GM21423 (cell line): ENCODE measurements at regions not wholly inside any gene's neighbourhood (a gene's known extent, or its start where the extent isn't known, plus 50 kb on each side); places are given as distances from the start of the nearest gene placed in this dataset.
"Not testable (repeated sequence)": the region's sequence is repeated elsewhere in the genome, so short reads cannot be mapped to it uniquely, and the experiment has no call there.

ENCODE experiments used
- ATAC-seq: cut with Tn5 transposase; IDR thresholded peaks from one replicate; pipeline ENCODE4 v1.9.1; 2021; ENCODE audit warnings: mild to moderate bottlenecking, moderate library complexity; ENCODE audit not compliant: unreplicated experiment

- no peak for ATAC-seq
Measured at GRCh38 chr13:85610024-85610423, 189.2 kb downstream of the SLITRK6 start.

DNA sequence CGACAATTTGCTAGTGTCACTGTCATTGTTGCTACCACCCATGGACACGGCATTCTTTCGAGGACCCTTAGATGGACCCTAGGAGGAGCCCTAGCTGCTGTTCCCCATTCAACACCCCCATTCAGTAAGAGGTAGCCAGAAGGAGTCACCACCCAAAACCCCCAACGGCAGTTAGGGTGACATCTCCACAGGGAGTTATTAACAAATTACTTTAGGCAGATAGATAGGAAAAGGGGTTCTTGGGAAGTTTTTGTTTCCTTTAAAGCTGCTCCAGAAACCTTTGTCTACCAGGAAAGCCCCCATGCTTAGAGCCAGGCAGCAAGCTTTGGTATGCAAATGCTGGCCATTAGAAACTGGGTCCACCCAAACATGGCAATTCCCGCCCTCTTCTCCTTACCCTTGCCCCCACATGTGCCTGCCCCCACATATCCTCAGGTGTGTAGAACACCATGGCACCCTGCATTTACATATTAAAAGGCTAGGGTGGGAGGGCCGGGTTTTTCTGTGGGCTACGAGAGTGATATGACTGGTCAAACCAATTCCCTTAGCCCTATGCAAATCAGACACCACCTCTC is 190.9 kb downstream of the SLITRK6 start:
- no peak for ATAC-seq

DNA sequence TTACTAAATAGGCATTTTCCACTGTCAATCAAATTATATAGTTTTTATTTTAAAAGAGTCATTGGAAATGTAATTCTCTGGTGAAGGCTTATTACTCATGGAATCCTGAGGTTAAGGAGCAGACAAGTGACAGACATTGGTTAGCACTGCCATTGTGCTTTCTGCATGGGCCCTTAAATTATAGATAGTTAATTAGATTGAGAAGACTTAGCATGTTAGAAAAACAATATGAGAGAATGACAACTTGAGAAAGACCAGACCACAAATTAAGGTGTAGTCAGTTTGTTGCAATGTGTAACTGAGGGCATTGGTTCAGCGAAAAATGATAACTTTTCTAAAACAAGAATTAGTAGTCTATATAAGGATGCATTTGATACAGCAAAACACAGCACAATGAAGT is 195.5 kb downstream of the SLITRK6 start:
- no peak for ATAC-seq

DNA sequence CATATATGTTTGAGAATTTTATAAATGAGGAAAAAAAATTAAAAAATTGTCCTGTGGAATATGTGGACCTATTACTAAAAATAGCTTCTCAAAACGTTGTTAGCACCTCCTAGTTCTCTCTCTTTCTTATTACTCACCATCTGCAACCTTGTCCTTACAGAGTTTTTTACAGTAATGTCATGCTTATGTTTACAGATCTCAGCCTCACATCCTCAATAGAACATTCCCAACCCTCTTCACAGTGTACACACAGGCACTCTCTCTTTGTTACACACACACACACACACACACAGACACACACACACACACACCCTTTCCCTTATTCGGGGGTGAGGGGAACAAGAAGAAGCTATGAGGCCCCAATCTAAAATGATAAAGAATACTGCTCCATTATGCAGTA is 197.7 kb downstream of the SLITRK6 start:
- ATAC-seq = no peak

- no peak for ATAC-seq
Measured at GRCh38 chr13:85597790-85598500, 201.3 kb downstream of the SLITRK6 start.

- ATAC-seq = no peak
Measured at GRCh38 chr13:85592211-85592610, 207.0 kb downstream of the SLITRK6 start.

DNA sequence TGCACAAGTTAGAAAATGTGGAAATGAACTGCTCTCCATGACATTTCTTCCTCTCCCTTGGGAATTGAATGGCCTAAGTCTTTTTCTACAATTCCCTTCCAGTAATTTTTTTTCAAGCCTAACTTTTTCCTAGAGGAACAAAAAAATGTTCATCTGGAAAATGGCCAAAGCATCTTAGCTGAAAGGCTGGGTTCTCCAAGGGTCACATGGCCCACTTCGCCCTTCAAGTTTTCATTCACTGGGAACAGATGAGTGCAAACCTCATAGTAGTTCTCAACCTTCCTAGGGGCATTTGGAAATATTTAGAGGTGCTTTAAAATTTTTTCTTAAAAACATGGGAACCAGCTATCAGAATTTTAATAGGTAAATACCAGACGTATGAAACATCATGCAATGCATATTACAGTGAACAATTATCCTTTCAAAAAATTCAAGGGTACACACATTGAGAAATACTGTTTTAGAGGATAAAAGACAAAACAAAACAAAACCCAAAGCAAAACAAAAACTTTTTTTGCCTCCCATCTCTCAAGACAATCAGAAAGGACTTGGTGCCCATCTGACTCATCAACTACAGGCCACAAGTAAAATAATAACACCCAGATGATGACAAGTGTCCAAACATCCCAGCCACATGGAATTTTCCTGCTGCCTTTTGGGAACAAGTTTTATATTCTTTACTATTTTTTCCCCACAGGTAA is 208.8 kb downstream of the SLITRK6 start:
- no peak for ATAC-seq

- no peak for ATAC-seq
Measured at GRCh38 chr13:85589021-85589420, 210.2 kb downstream of the SLITRK6 start.

- ATAC-seq = no peak
Measured at GRCh38 chr13:85588359-85588758, 210.9 kb downstream of the SLITRK6 start.

DNA sequence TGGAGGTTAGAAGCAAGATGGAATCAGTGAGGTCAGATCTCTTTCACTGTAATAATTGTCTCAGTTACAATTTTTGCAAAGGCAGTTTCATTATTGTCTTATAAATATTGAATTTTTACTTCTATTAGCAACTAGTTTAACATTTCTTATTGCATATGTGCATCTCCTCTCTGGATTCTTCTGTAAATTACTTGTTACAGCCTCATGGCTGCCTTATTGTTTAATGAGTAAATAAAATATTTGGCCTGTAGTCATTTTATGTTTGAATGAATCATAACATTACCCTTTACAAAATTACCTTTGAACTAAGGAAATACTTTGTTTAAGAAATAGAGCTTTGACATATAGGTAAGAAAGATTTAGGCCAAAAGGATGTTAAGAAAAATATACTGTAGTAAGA is 212.4 kb downstream of the SLITRK6 start:
- no peak for ATAC-seq

DNA sequence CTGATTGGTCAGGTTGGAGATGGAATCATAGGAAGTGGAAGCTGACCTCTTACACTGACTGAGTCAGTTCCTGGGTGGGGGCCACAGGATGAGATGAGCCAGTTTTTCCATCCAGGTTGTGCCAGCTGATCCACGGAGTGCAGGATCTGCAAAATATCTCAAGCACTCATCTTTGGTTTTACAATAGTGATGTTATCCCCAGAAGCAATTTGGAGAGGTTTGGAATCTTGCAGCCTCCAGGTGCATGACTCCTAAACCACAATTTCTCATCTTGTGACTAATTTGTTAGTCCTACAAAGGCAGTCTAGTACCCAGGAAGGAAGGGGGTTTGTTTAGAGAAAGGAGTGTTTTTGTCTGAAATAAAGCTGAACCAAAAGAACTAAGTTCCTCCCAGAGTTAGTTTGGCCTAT is 212.8 kb downstream of the SLITRK6 start:
- ATAC-seq = no peak

DNA sequence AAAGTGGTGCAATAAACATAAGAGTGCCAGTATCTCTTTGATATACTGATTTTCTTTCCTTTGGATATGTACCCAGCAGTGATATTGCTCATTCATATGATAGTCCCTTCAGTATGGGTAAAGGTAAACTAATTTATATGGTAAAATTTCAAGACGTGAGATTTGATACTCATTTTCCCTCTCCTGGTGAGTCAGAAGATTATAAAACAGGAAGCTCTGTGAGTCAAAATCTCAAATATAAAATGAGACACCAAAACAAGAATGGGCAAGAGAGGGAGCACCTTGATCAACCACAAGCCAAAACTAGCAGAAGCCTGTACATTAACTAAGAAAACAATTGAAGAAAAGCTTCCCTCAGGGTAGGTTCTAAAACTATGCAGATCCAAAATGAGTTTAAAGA is 216.3 kb downstream of the SLITRK6 start:
- ATAC-seq = no peak

DNA sequence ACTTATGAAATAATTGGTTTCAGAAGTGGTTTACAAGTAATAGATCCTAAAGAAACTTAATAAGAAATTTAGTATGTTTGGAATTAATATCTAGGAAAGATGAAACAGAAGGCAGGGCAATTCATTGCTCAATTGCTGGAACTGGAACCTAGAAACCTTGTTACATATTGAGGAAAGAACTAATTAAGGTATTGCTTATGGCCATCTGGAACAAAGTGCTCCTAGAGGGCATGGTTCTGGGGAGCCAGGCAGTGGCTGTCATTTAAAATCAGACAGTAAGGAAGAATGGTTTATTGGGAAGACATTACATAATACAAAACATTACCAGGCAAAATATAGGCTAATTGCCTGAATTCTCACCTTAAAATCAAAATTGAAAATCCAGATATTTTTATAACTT is 224.1 kb downstream of the SLITRK6 start:
- ATAC-seq = no peak

GRCh38 chr13:85567909-85568308 is 231.3 kb downstream of the SLITRK6 start:
- ATAC-seq = no peak

- no peak for ATAC-seq
Measured at GRCh38 chr13:85565652-85566051, 233.6 kb downstream of the SLITRK6 start.

DNA sequence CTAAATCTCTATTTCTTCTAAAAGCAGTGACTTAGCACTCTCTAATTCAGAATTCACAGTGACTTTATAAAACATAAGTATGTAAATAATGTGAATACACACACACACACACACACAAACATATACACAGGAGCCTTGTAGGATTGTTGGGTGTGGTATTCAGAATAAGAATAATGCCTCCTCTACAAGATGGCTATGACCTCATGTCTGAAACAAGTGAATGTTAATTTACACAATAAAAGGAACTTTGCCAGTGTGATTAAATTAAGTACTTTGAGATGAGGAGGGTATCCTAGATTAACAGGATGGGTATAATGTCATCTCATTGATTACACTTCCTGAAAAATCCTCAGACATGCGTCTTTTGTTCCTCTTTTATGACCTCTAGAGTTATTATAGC is 234.6 kb downstream of the SLITRK6 start:
- ATAC-seq = no peak

GRCh38 chr13:85562282-85562681 is 236.9 kb downstream of the SLITRK6 start:
- ATAC-seq = no peak

DNA sequence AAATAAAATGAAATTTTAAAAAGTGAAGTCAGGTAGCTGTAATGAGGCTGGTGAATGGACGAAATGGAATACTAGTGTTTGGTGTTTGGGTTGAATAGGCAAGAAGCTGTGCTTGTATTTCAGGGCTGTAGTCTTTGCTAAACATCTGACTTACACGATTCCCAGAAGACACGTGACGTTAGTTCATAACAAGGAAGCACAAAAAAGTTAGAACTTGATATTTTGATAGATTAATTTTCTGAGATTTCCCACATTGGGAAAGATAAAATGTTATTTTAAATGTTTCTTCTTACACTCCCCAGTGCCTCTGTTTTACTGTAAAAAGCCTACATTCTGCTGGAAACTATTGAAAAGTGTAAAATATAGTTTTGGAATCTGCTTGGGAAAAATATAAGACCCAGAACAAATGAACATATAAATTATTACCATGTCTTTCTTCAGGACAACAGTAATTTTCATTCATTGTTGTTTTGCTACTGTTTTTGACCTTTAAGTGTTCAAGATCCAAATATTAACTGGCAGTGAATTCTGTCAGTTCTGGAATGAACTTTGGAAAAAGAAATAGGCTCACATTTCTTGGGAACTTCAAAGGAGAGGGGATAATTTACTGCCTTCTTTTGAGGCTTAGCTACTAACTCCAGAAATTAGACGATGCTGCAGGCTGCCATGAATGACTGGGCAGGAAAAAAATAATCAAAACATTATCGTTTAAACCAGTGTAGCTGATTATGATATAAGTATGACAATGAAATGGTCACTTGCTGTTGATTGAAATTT is 241.3 kb downstream of the SLITRK6 start:
- ATAC-seq = no peak

DNA sequence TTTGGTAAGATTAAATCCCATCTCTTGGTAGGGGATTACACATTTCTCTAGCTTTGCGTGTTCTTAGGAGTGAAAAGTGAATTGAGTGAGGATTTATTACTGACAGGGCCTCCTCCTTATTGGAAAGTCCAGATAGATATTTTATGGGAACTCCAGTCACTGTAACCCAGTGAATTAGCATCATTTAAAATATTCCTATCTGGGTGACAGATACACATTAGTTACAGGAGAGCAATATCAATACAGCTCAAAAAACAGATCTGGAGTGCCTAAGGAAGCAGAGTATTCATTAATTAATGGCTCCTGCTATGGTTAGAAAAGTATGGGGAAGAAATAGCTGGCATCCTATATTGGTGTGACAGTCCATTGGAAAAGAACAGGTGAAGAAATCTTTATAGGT is 248.2 kb downstream of the SLITRK6 start:
- ATAC-seq = no peak

GRCh38 chr13:85549819-85550218 is 249.4 kb downstream of the SLITRK6 start:
- ATAC-seq = no peak

DNA sequence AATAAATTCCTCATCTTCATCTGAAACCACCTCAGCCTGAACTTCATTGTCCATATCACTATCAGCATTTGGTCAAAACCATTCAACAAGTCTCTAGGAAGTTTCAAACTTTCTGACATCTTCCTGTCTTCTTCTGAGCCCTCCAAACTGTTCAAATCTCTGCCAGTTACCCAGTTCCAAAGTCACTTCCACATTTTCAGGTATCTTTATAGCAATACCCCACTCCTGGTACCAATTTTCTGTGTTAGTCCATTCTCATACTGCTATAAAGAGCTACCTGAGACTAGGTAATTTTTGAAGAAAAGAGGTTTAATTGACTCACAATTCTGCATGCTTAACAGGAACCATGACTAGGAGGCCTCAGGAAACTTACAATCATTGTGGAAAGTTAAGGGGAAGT is 250.4 kb downstream of the SLITRK6 start:
- ATAC-seq = not testable (repeated sequence)

DNA sequence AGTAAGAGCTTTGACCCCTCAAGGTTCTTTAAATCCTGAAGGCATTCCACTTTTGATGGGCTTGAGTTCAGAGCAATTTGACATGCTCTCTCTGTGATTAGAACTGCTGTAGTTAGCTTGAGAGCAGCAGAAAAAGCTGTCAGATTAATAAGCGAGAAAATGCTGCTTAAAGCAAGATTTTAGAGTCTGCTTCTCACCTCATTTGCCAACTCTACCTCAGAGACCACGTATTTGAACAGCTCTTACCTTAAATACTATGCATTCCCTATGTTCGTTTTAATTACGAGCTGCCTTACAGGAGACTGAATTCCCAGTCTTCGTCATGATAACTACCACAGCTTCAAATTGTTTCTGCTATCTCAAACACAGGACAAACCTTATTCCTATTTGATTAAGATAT is 253.4 kb downstream of the SLITRK6 start:
- no peak for ATAC-seq
